ENCODE measurements at regions not wholly inside any gene's neighbourhood (a gene's known extent, or its start where the extent isn't known, plus 50 kb on each side); places are given as distances from the start of the nearest gene placed in this dataset.

DNA sequence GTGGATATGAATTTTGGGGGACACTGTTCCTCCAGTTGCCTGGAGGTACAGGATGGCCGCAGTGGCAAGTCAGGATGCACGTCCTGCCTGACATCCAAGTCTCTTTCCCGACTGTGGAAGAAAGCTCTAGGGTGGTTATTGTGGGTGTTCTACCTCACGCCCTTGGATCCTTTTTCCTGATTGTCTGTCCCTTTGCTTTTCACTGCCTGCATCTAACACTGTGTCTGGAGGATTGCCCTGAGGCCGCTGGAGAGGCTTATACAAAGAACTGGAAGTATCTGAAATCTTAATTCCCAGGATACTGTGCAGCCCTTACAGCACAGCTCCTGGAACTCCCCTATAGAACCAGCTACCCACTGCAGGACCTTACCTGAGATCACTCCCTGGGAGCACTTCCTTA, 250.5 kb downstream of the TFCP2L1 start:
- H3K36me3 Mint-ChIP-seq (ENCODE audit: low read depth), result no peaks in the 10 kb centered on the region
- peaks cover 43% of the 10 kb centered on the region for H3K27me3 Mint-ChIP-seq (ENCODE audit: low read depth)
- no peak overlapping the region for H3K27ac Mint-ChIP-seq (ENCODE audit: unreplicated experiment)
- H3K4me3 Mint-ChIP-seq (ENCODE audit: unreplicated experiment), result no peak overlapping the region
- no peak for DNase-seq (ENCODE audit: low spot score)
- TF ChIP-seq, protein P1, sequence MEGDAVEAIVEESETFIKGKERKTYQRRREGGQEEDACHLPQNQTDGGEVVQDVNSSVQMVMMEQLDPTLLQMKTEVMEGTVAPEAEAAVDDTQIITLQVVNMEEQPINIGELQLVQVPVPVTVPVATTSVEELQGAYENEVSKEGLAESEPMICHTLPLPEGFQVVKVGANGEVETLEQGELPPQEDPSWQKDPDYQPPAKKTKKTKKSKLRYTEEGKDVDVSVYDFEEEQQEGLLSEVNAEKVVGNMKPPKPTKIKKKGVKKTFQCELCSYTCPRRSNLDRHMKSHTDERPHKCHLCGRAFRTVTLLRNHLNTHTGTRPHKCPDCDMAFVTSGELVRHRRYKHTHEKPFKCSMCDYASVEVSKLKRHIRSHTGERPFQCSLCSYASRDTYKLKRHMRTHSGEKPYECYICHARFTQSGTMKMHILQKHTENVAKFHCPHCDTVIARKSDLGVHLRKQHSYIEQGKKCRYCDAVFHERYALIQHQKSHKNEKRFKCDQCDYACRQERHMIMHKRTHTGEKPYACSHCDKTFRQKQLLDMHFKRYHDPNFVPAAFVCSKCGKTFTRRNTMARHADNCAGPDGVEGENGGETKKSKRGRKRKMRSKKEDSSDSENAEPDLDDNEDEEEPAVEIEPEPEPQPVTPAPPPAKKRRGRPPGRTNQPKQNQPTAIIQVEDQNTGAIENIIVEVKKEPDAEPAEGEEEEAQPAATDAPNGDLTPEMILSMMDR (IDR thresholded peaks at IDR 0.05), result no peak
- no peaks in the 10 kb centered on the region for H3K9me3 Mint-ChIP-seq (ENCODE audit: low read depth)
- peaks cover 6% of the 10 kb centered on the region for H3K4me1 Mint-ChIP-seq (ENCODE audit: low read depth)

DNA sequence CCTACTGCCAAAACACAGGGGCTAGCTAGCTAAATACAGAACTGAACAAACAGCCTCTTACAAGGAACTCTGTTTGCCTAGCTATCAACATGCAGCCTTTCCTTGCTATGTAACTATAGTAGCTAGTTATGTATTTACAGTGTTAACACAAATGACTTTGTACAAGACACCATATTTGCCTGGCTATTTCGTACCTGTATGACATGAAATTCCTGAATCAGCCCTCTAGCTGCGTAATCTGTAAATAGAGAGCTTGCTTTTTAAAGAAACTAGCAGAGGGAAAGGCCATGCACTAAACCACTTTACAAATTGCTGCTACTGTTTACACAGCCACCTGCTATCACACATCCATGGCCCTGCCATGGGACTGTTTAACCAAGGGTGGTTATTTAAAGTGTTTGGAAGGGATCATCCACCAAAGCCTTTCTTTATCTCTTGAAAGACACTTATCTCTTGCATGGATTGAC, 248.7 kb downstream of the TFCP2L1 start:
- Mint-ChIP-seq H3K27me3 (ENCODE audit: low read depth) (peaks cover 36% of the 10 kb centered on the region), H3K36me3 (ENCODE audit: low read depth) (no peaks in the 10 kb centered on the region), H3K4me1 (ENCODE audit: low read depth) (peaks cover 6% of the 10 kb centered on the region), H3K9me3 (ENCODE audit: low read depth) (no peaks in the 10 kb centered on the region), H3K4me3 (ENCODE audit: unreplicated experiment) (no peak overlapping the region), H3K27ac (ENCODE audit: unreplicated experiment) (no peak overlapping the region)
- TF ChIP-seq, protein P1 (IDR thresholded peaks at IDR 0.05), result no peak
- no peak for DNase-seq (ENCODE audit: low spot score)

DNA sequence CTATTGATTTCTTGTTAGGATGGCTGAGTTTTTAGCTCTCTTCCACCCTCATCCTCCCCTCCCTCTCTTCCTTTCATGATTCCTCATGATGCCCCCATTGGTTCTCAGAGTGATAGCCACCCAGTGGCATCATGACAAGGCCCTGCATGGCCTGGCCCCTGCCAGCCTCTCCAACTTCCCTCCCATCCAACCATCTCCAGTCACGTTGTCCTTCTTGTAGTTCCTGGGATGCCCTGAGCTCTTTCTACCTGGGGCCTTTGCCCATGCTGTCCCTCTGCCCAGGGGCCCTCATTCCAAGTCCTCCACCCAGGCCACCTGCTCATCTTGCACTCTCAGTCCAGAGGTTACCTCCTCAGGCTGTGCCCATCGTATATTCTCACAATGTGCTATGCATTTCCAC, 247.5 kb downstream of the TFCP2L1 start:
- peaks cover 6% of the 10 kb centered on the region for H3K4me1 Mint-ChIP-seq (ENCODE audit: low read depth)
- no peak overlapping the region for H3K27ac Mint-ChIP-seq (ENCODE audit: unreplicated experiment)
- H3K4me3 Mint-ChIP-seq (ENCODE audit: unreplicated experiment), result no peak overlapping the region
- TF ChIP-seq, protein P1 (IDR thresholded peaks at IDR 0.05), result no peak
- no peak for DNase-seq (ENCODE audit: low spot score)
- H3K9me3 Mint-ChIP-seq (ENCODE audit: low read depth), result no peaks in the 10 kb centered on the region
- no peaks in the 10 kb centered on the region for H3K36me3 Mint-ChIP-seq (ENCODE audit: low read depth)
- H3K27me3 Mint-ChIP-seq (ENCODE audit: low read depth), result peaks cover 41% of the 10 kb centered on the region

DNA sequence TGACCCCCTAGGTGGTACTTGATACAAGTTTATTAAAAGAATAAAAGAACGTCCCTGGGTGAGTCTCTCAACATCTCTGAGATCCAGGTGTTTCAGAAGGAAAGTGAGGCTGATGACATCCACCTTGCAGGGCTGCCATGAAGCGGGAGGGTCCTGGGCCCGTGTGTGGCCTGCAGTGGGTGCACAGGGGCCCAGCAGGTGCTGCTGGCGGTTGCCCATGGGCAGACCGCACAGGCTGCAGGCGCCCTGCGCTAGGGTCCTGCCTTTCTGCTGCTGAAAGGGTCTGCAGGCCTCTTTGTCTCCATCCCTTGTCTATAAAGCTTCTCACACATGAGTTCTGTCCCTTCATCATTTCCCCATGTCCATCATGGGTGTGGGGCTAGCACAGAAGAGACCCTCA, 247.0 kb downstream of the TFCP2L1 start:
- Mint-ChIP-seq H3K4me3 (ENCODE audit: unreplicated experiment) (no peak overlapping the region), H3K9me3 (ENCODE audit: low read depth) (no peaks in the 10 kb centered on the region), H3K36me3 (ENCODE audit: low read depth) (no peaks in the 10 kb centered on the region), H3K27ac (ENCODE audit: unreplicated experiment) (no peak overlapping the region), H3K27me3 (ENCODE audit: low read depth) (peaks cover 39% of the 10 kb centered on the region), H3K4me1 (ENCODE audit: low read depth) (peaks cover 6% of the 10 kb centered on the region)
- TF ChIP-seq, protein P1 (IDR thresholded peaks at IDR 0.05), result no peak
- DNase-seq (ENCODE audit: low spot score), result no peak

DNA sequence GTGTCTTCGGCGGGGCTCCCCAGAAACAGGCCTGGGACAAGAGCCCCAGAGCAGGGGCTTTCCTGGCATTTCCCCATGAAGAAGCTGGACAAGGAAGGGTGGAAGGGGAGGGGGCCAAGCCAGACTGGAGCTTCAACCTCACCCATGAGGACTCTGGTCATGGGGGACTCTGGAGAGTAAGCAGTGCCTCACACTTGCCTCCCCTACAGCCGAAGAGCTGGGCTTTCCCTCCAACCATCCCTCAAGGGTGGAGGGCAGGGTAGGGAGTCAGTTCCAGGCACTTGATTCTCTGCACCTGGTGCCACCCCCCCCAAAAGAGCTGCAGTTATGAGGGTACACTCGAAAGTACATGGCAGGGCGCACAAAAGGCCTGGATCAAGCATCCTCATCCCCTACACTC, 246.6 kb downstream of the TFCP2L1 start:
- DNase-seq (ENCODE audit: low spot score), result no peak
- Mint-ChIP-seq H3K4me3 (ENCODE audit: unreplicated experiment) (no peak overlapping the region), H3K27ac (ENCODE audit: unreplicated experiment) (no peak overlapping the region), H3K4me1 (ENCODE audit: low read depth) (peaks cover 6% of the 10 kb centered on the region), H3K36me3 (ENCODE audit: low read depth) (peaks cover under 1% of the 10 kb centered on the region), H3K27me3 (ENCODE audit: low read depth) (peaks cover 35% of the 10 kb centered on the region), H3K9me3 (ENCODE audit: low read depth) (peaks cover under 1% of the 10 kb centered on the region)
- TF ChIP-seq, protein P1 (IDR thresholded peaks at IDR 0.05), result no peak
